ENCODE measurements at regions not wholly inside any gene's neighbourhood (a gene's known extent, or its start where the extent isn't known, plus 50 kb on each side); places are given as distances from the start of the nearest gene placed in this dataset.

GRCh38 chr1:67887146-67887545 is 53.9 kb upstream of the GNG12 start:
- Mint-ChIP-seq H3K27ac (no peak overlapping the region), H3K4me1 (ENCODE audit: low read depth) (peaks cover 11% of the 10 kb centered on the region), H3K4me3 (no peak overlapping the region), H3K36me3 (ENCODE audit: low read depth) (no peaks in the 10 kb centered on the region), H3K9me3 (no peaks in the 10 kb centered on the region), H3K27me3 (peaks cover 19% of the 10 kb centered on the region)
- CTCF ChIA-PET: no interaction called here
- TF ChIP-seq CTCF (IDR thresholded peaks at IDR 0.05): no peak
- no peak for DNase-seq
- POLR2A ChIA-PET: no interaction called here
- ATAC-seq: no peak
- intact Hi-C loops (cut with micrococcal nuclease): no loop called here

- CTCF ChIA-PET: interaction anchor here (1.2 kb wide), 1 partner anchor 126 kb away, joined by 4 read pairs; no protein-coding TSS in a partner anchor
- Mint-ChIP-seq H3K27ac (no peak overlapping the region), H3K27me3 (peaks cover 10% of the 10 kb centered on the region), H3K4me1 (ENCODE audit: low read depth) (peaks cover 11% of the 10 kb centered on the region), H3K9me3 (no peaks in the 10 kb centered on the region), H3K4me3 (no peak overlapping the region), H3K36me3 (ENCODE audit: low read depth) (no peaks in the 10 kb centered on the region)
- POLR2A ChIA-PET: no interaction called here
- intact Hi-C loops (cut with micrococcal nuclease): no loop called here
- ATAC-seq: no peak
- no peak for DNase-seq
- no peak for TF ChIP-seq CTCF (IDR thresholded peaks at IDR 0.05)
Observed at GRCh38 chr1:67886076-67886475, 52.8 kb upstream of the GNG12 start.

GRCh38 chr1:67883069-67883468 is 49.8 kb upstream of the GNG12 start:
- POLR2A ChIA-PET: no interaction called here
- no peak for TF ChIP-seq CTCF (IDR thresholded peaks at IDR 0.05)
- Mint-ChIP-seq H3K27me3 (peaks cover 8% of the 10 kb centered on the region), H3K27ac (no peak overlapping the region), H3K4me1 (ENCODE audit: low read depth) (no peaks in the 10 kb centered on the region), H3K36me3 (ENCODE audit: low read depth) (no peaks in the 10 kb centered on the region), H3K4me3 (no peak overlapping the region), H3K9me3 (no peaks in the 10 kb centered on the region)
- DNase-seq (no peak), ATAC-seq (no peak)
- intact Hi-C loops (cut with micrococcal nuclease): no loop called here
- CTCF ChIA-PET: no interaction called here
